Transverse colon (tissue), 4 donors: ENCODE measurements at regions not wholly inside any gene's neighbourhood (a gene's known extent, or its start where the extent isn't known, plus 50 kb on each side); places are given as distances from the start of the nearest gene placed in this dataset.

ENCODE experiments used
- POLR2A ChIP-seq: fragments of 450-650 bp; IDR thresholded peaks from one replicate; pipeline ENCODE4 v1.6.1; 2016; ENCODE audit warnings: antibody characterized with exemption, mild to moderate bottlenecking, moderate library complexity
- POLR2AphosphoS5 ChIP-seq, 3 donors: sonication (generic); formaldehyde crosslinking; IDR thresholded peaks; one replicate each; pipeline ENCODE4 v1.6.1; 2016; ENCODE audit warnings: antibody characterized with exemption in 3 of 3
- TF ChIP-seq, protein P1 (sequence below), 5 experiments: fragments of 200-600 bp in 3 of 5; fragments of 450-650 bp in 2 of 5; sonication (generic) in 3 of 5; IDR thresholded peaks; 1 replicate in 2 of 5; 2 replicates in 3 of 5; pipeline ENCODE4 v1.5.1; 2016 to 2017; ENCODE audit warnings: antibody characterized with exemption in 5 of 5, inconsistent platforms in 3 of 5, mild to moderate bottlenecking in 2 of 5, moderate library complexity in 1 of 5

DNA sequence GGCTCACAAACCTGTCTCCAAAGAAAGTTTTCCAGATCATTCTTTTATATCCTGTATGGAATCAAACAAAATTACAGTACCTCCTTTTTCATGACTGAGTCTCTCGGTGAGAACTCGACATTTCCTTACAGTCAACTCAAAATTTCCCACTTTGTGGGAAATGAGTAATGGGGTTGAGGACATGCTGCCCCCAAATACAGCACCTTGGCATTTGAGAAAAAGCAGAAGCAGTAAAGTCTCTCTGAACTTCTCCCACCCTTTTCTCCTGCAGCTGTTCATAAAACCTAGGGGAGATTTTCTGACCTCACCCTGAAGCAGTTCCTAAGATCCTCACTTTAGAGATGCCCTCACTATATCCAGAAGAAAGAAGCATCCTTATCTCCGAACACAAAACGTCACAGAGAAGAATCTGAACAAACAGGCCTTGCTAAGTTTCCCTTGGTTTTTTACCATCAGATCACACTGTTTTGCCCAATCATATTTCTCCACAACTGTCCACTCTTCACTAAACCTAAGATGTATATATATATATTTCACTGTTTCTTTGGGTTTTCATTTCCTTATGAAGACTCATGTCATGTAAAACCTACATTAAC is 96.1 kb upstream of the APC start:
- TF ChIP-seq POLR2AphosphoS5 (IDR thresholded peaks at IDR 0.05) (no peak), POLR2A (no peak)
- TF ChIP-seq, protein P1, sequence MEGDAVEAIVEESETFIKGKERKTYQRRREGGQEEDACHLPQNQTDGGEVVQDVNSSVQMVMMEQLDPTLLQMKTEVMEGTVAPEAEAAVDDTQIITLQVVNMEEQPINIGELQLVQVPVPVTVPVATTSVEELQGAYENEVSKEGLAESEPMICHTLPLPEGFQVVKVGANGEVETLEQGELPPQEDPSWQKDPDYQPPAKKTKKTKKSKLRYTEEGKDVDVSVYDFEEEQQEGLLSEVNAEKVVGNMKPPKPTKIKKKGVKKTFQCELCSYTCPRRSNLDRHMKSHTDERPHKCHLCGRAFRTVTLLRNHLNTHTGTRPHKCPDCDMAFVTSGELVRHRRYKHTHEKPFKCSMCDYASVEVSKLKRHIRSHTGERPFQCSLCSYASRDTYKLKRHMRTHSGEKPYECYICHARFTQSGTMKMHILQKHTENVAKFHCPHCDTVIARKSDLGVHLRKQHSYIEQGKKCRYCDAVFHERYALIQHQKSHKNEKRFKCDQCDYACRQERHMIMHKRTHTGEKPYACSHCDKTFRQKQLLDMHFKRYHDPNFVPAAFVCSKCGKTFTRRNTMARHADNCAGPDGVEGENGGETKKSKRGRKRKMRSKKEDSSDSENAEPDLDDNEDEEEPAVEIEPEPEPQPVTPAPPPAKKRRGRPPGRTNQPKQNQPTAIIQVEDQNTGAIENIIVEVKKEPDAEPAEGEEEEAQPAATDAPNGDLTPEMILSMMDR (IDR thresholded peaks at IDR 0.05): no peak
